Transverse colon (tissue), 4 donors: ENCODE measurements at regions not wholly inside any gene's neighbourhood (a gene's known extent, or its start where the extent isn't known, plus 50 kb on each side); places are given as distances from the start of the nearest gene placed in this dataset.

Experiments used
- EP300 ChIP-seq: sonication (generic); formaldehyde crosslinking; IDR thresholded peaks from one replicate; pipeline ENCODE4 v1.6.1; 2017; ENCODE audit warnings: antibody characterized with exemption, low read depth
- POLR2A ChIP-seq: fragments of 450-650 bp; IDR thresholded peaks from one replicate; pipeline ENCODE4 v1.6.1; 2016; ENCODE audit warnings: antibody characterized with exemption, mild to moderate bottlenecking, moderate library complexity
- POLR2AphosphoS5 ChIP-seq, 3 donors: sonication (generic); formaldehyde crosslinking; IDR thresholded peaks; one replicate each; pipeline ENCODE4 v1.6.1; 2016; ENCODE audit warnings: antibody characterized with exemption in 3 of 3
- TF ChIP-seq, protein P1 (sequence below), 5 experiments: fragments of 200-600 bp in 3 of 5; fragments of 450-650 bp in 2 of 5; sonication (generic) in 3 of 5; IDR thresholded peaks; 1 replicate in 2 of 5; 2 replicates in 3 of 5; pipeline ENCODE4 v1.5.1; 2016 to 2017; ENCODE audit warnings: antibody characterized with exemption in 5 of 5, inconsistent platforms in 3 of 5, mild to moderate bottlenecking in 2 of 5, moderate library complexity in 1 of 5

DNA sequence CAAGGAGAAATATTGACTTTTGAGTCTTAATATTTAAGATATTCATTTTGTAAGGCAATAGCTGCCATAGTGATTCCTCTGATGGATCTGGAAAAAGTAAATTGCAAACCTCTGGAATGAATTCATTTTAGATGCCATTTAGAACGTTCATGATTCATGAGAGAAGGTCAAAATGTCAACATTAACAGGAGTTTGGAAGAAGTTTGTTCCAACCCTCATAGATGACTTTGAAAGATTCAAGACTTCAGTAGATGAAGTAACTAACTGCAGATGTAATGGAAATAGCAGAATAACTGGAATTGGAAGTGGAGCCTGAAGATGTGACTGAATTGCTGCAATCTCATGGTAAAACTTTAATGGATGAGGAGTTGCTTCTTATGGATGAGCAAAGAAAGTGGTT lies 100.9 kb upstream of the CCN2 start:
- TF ChIP-seq EP300 (no peak), POLR2A (no peak), POLR2AphosphoS5 (IDR thresholded peaks at IDR 0.05) (no peak)
- TF ChIP-seq, protein P1, sequence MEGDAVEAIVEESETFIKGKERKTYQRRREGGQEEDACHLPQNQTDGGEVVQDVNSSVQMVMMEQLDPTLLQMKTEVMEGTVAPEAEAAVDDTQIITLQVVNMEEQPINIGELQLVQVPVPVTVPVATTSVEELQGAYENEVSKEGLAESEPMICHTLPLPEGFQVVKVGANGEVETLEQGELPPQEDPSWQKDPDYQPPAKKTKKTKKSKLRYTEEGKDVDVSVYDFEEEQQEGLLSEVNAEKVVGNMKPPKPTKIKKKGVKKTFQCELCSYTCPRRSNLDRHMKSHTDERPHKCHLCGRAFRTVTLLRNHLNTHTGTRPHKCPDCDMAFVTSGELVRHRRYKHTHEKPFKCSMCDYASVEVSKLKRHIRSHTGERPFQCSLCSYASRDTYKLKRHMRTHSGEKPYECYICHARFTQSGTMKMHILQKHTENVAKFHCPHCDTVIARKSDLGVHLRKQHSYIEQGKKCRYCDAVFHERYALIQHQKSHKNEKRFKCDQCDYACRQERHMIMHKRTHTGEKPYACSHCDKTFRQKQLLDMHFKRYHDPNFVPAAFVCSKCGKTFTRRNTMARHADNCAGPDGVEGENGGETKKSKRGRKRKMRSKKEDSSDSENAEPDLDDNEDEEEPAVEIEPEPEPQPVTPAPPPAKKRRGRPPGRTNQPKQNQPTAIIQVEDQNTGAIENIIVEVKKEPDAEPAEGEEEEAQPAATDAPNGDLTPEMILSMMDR (IDR thresholded peaks at IDR 0.05), result no peak
